HepG2 (cell line): ENCODE measurements at regions not wholly inside any gene's neighbourhood (a gene's known extent, or its start where the extent isn't known, plus 50 kb on each side); places are given as distances from the start of the nearest gene placed in this dataset.

Experiments
- DBP ChIP-seq: sonication (generic); formaldehyde crosslinking; IDR thresholded peaks from 2 replicates; pipeline ENCODE4 v1.4.0; 2020; ENCODE audit warnings: missing genetic modification reagents; ENCODE audit errors: not compliant biosample characterization
- DR1 ChIP-seq: sonication (generic); formaldehyde crosslinking; IDR thresholded peaks from 2 replicates; pipeline ENCODE4 v1.8.0; 2021; ENCODE audit warnings: mild to moderate bottlenecking, missing genetic modification reagents, inconsistent platforms
- HBP1 ChIP-seq: IDR thresholded peaks from 2 replicates; pipeline ENCODE4 v1.6.1; 2016; ENCODE audit warnings: low read depth, control low read depth
- IRF9 ChIP-seq: sonication (generic); formaldehyde crosslinking; IDR thresholded peaks from 2 replicates; pipeline ENCODE4 v1.8.0; 2022; ENCODE audit warnings: missing genetic modification reagents, mild to moderate bottlenecking, borderline replicate concordance
- MED13 ChIP-seq: sonication (generic); formaldehyde crosslinking; IDR thresholded peaks from 2 replicates; pipeline ENCODE4 v1.5.0; 2020; ENCODE audit warnings: missing genetic modification reagents
- RNF219 ChIP-seq: sonication (generic); formaldehyde crosslinking; IDR thresholded peaks from 2 replicates; pipeline ENCODE4 v1.5.0; 2020; ENCODE audit warnings: mild to moderate bottlenecking, missing genetic modification reagents
- STAG1 ChIP-seq: sonication (generic); formaldehyde crosslinking; IDR thresholded peaks from 2 replicates; pipeline ENCODE4 v1.4.0; 2020; ENCODE audit warnings: missing genetic modification reagents
- TBP ChIP-seq: sonication (generic); formaldehyde crosslinking; IDR thresholded peaks from 2 replicates; pipeline ENCODE4 v1.5.0; 2020; ENCODE audit warnings: missing genetic modification reagents
- USF2 ChIP-seq, 2 experiments: sonication (generic) in 1 of 2; formaldehyde crosslinking in 1 of 2; IDR thresholded peaks; 2 replicates each; pipeline versions ENCODE4 v1.5.1 to v1.6.1; 2011 to 2020; ENCODE audit warnings: borderline replicate concordance in 1 of 2, low read depth in 1 of 2, low read length in 1 of 2, mild to moderate bottlenecking in 1 of 2, missing genetic modification reagents in 1 of 2, moderate library complexity in 1 of 2
- ZBTB46 ChIP-seq: sonication (generic); formaldehyde crosslinking; IDR thresholded peaks from 2 replicates; pipeline ENCODE4 v1.4.0; 2020; ENCODE audit warnings: mild to moderate bottlenecking, missing genetic modification reagents, borderline replicate concordance
- ZNF280B ChIP-seq: sonication (generic); formaldehyde crosslinking; IDR thresholded peaks from 2 replicates; pipeline ENCODE4 v1.5.0; 2020; ENCODE audit warnings: missing genetic modification reagents, mild to moderate bottlenecking, borderline replicate concordance
- ZNF331 ChIP-seq: sonication (generic); formaldehyde crosslinking; IDR thresholded peaks from 2 replicates; pipeline ENCODE4 v1.4.0; 2020; ENCODE audit warnings: missing genetic modification reagents
- ZNF644 ChIP-seq: IDR thresholded peaks from 2 replicates; pipeline ENCODE4 v1.6.1; 2016; ENCODE audit warnings: low read depth
- ZNF709 ChIP-seq: sonication (generic); formaldehyde crosslinking; IDR thresholded peaks from 2 replicates; pipeline ENCODE4 v1.5.0; 2020; ENCODE audit warnings: mild to moderate bottlenecking, missing genetic modification reagents
- ZNF724P ChIP-seq: sonication (generic); formaldehyde crosslinking; IDR thresholded peaks from 2 replicates; pipeline ENCODE4 v1.8.0; 2022; ENCODE audit warnings: missing genetic modification reagents, borderline replicate concordance
- ZNF775 ChIP-seq: sonication (generic); formaldehyde crosslinking; IDR thresholded peaks from 2 replicates; pipeline ENCODE4 v1.4.0; 2020; ENCODE audit warnings: missing genetic modification reagents, mild to moderate bottlenecking, moderate library complexity, borderline replicate concordance

GRCh38 chr5:116947691-116948528 lies 373.3 kb upstream of the SEMA6A start (continued):
- TF ChIP-seq ZBTB46 (CRISPR knock-in tag) (no peak), ZNF644 (CRISPR knock-in tag) (0 out of 2 replicates have a peak, but pooled peaks have one; percentile 25), HBP1 (CRISPR knock-in tag) (no peak), ZNF724P (CRISPR knock-in tag) (no peak), ZNF775 (CRISPR knock-in tag) (no peak), ZNF331 (peak; percentile 62; the same call in 1 of the 2 replicates), ZNF280B (CRISPR knock-in tag) (no peak), RNF219 (CRISPR knock-in tag) (no peak), DBP (CRISPR knock-in tag) (no peak), STAG1 (CRISPR knock-in tag) (peak; percentile 92), MED13 (CRISPR knock-in tag) (no peak), USF2 (IDR thresholded peaks at IDR 0.05; ENCODE audit: low read depth, low read length) (no peak), USF2 (CRISPR knock-in tag; IDR thresholded peaks at IDR 0.05; ENCODE audit: borderline replicate concordance) (no peak), DR1 (CRISPR knock-in tag) (no peak), TBP (CRISPR knock-in tag) (no peak), IRF9 (CRISPR knock-in tag) (no peak), ZNF709 (CRISPR knock-in tag) (no peak)
